ENCODE measurements at regions not wholly inside any gene's neighbourhood (a gene's known extent, or its start where the extent isn't known, plus 50 kb on each side); places are given as distances from the start of the nearest gene placed in this dataset.

- no peaks in the 10 kb centered on the region for H3K36me3 Mint-ChIP-seq (ENCODE audit: insufficient read depth)
- H3K27me3 Mint-ChIP-seq: no peaks in the 10 kb centered on the region
- H3K9me3 Mint-ChIP-seq: peaks cover 14 to 33% of the 10 kb centered on the region in 2 donors
- H3K27ac Mint-ChIP-seq: no peak overlapping the region
- H3K4me1 Mint-ChIP-seq (ENCODE audit: low read depth in 2 of 2): no peaks in the 10 kb centered on the region
- ATAC-seq (replicated peaks) (no peak), DNase-seq (no peak)
- no peak overlapping the region for H3K4me3 Mint-ChIP-seq
Measured at GRCh38 chr4:180532691-180533090, 1710.5 kb upstream of the TENM3 start.

- peaks cover 13 to 29% of the 10 kb centered on the region in 2 donors for H3K9me3 Mint-ChIP-seq
- no peaks in the 10 kb centered on the region for H3K27me3 Mint-ChIP-seq
- no peak for DNase-seq
- H3K4me1 Mint-ChIP-seq (ENCODE audit: low read depth in 2 of 2): no peaks in the 10 kb centered on the region
- H3K36me3 Mint-ChIP-seq (ENCODE audit: insufficient read depth): no peaks in the 10 kb centered on the region
- no peak overlapping the region for H3K27ac Mint-ChIP-seq
- H3K4me3 Mint-ChIP-seq: no peak overlapping the region
- ATAC-seq (replicated peaks): no peak
Measured at GRCh38 chr4:180538384-180539057, 1704.7 kb upstream of the TENM3 start.

GRCh38 chr4:180539284-180539683, 1703.9 kb upstream of the TENM3 start:
- H3K9me3 Mint-ChIP-seq: peaks cover 13 to 29% of the 10 kb centered on the region in 2 donors
- ATAC-seq (replicated peaks): no peak
- no peak for DNase-seq
- no peaks in the 10 kb centered on the region for H3K4me1 Mint-ChIP-seq (ENCODE audit: low read depth in 2 of 2)
- H3K27ac Mint-ChIP-seq: no peak overlapping the region
- H3K27me3 Mint-ChIP-seq: no peaks in the 10 kb centered on the region
- no peak overlapping the region for H3K4me3 Mint-ChIP-seq
- H3K36me3 Mint-ChIP-seq (ENCODE audit: insufficient read depth): no peaks in the 10 kb centered on the region

GRCh38 chr4:180541678-180542077, 1701.5 kb upstream of the TENM3 start:
- H3K27me3 Mint-ChIP-seq: no peaks in the 10 kb centered on the region
- H3K27ac Mint-ChIP-seq: no peak overlapping the region
- ATAC-seq (replicated peaks): no peak
- H3K9me3 Mint-ChIP-seq: peaks cover 11 to 21% of the 10 kb centered on the region in 2 donors
- DNase-seq: no peak
- no peaks in the 10 kb centered on the region for H3K36me3 Mint-ChIP-seq (ENCODE audit: insufficient read depth)
- no peak overlapping the region for H3K4me3 Mint-ChIP-seq
- H3K4me1 Mint-ChIP-seq (ENCODE audit: low read depth in 2 of 2): no peaks in the 10 kb centered on the region

- Mint-ChIP-seq H3K27me3 (no peaks in the 10 kb centered on the region), H3K36me3 (ENCODE audit: insufficient read depth) (no peaks in the 10 kb centered on the region), H3K9me3 (peaks cover 13 to 15% of the 10 kb centered on the region in 2 donors), H3K27ac (no peak overlapping the region), H3K4me3 (no peak overlapping the region), H3K4me1 (ENCODE audit: low read depth in 2 of 2) (no peaks in the 10 kb centered on the region)
- ATAC-seq (replicated peaks): no peak
- DNase-seq: no peak
Measured at GRCh38 chr4:180542445-180543100, 1700.6 kb upstream of the TENM3 start.

GRCh38 chr4:180550106-180550505, 1693.1 kb upstream of the TENM3 start:
- Mint-ChIP-seq H3K4me3 (no peak overlapping the region), H3K27ac (no peak overlapping the region)
- ATAC-seq (replicated peaks): no peak

GRCh38 chr4:180557348-180557747, 1685.9 kb upstream of the TENM3 start:
- no peaks in the 10 kb centered on the region for H3K27me3 Mint-ChIP-seq
- H3K27ac Mint-ChIP-seq: no peak overlapping the region
- no peak for ATAC-seq (replicated peaks)
- DNase-seq: no peak
- no peak overlapping the region for H3K4me3 Mint-ChIP-seq
- peaks cover 6 to 9% of the 10 kb centered on the region in 2 donors for H3K9me3 Mint-ChIP-seq
- no peaks in the 10 kb centered on the region for H3K4me1 Mint-ChIP-seq (ENCODE audit: low read depth in 2 of 2)
- H3K36me3 Mint-ChIP-seq (ENCODE audit: insufficient read depth): no peaks in the 10 kb centered on the region

More at GRCh38 chr4:180550106-180550505, 1693.1 kb upstream of the TENM3 start:
- Mint-ChIP-seq H3K4me1 (ENCODE audit: low read depth in 2 of 2) (no peaks in the 10 kb centered on the region), H3K9me3 (peaks cover 6 to 9% of the 10 kb centered on the region in 2 donors), H3K36me3 (ENCODE audit: insufficient read depth) (peaks cover 3% of the 10 kb centered on the region), H3K27me3 (no peaks in the 10 kb centered on the region)
- DNase-seq: no peak

GRCh38 chr4:180557950-180558349, 1685.3 kb upstream of the TENM3 start:
- peaks cover 6 to 9% of the 10 kb centered on the region in 2 donors for H3K9me3 Mint-ChIP-seq
- no peak for DNase-seq

GRCh38 chr4:180558427-180558826, 1684.8 kb upstream of the TENM3 start:
- H3K27ac Mint-ChIP-seq: no peak overlapping the region
- H3K4me3 Mint-ChIP-seq: no peak overlapping the region
- H3K36me3 Mint-ChIP-seq (ENCODE audit: insufficient read depth): no peaks in the 10 kb centered on the region
- H3K9me3 Mint-ChIP-seq: peaks cover 6 to 9% of the 10 kb centered on the region in 2 donors
- ATAC-seq (replicated peaks): no peak
- H3K27me3 Mint-ChIP-seq: no peaks in the 10 kb centered on the region
- no peak for DNase-seq
- H3K4me1 Mint-ChIP-seq (ENCODE audit: low read depth in 2 of 2): no peaks in the 10 kb centered on the region

More at GRCh38 chr4:180557950-180558349, 1685.3 kb upstream of the TENM3 start:
- no peak overlapping the region for H3K27ac Mint-ChIP-seq
- no peaks in the 10 kb centered on the region for H3K27me3 Mint-ChIP-seq
- no peaks in the 10 kb centered on the region for H3K4me1 Mint-ChIP-seq (ENCODE audit: low read depth in 2 of 2)
- no peaks in the 10 kb centered on the region for H3K36me3 Mint-ChIP-seq (ENCODE audit: insufficient read depth)
- no peak overlapping the region for H3K4me3 Mint-ChIP-seq
- ATAC-seq (replicated peaks): no peak

- Mint-ChIP-seq H3K4me1 (ENCODE audit: low read depth in 2 of 2) (no peaks in the 10 kb centered on the region), H3K27ac (no peak overlapping the region), H3K27me3 (no peaks in the 10 kb centered on the region), H3K9me3 (peaks cover 6 to 11% of the 10 kb centered on the region in 2 donors), H3K4me3 (no peak overlapping the region), H3K36me3 (ENCODE audit: insufficient read depth) (no peaks in the 10 kb centered on the region)
- ATAC-seq (replicated peaks) (no peak), DNase-seq (no peak)
Measured at GRCh38 chr4:180560896-180561295, 1682.3 kb upstream of the TENM3 start.

GRCh38 chr4:180564026-180564425, 1679.2 kb upstream of the TENM3 start:
- ATAC-seq (replicated peaks) (no peak), DNase-seq (no peak)
- H3K4me1 Mint-ChIP-seq (ENCODE audit: low read depth in 2 of 2): no peaks in the 10 kb centered on the region
- H3K27ac Mint-ChIP-seq: no peak overlapping the region
- no peak overlapping the region for H3K4me3 Mint-ChIP-seq
- H3K27me3 Mint-ChIP-seq: no peaks in the 10 kb centered on the region
- H3K36me3 Mint-ChIP-seq (ENCODE audit: insufficient read depth): no peaks in the 10 kb centered on the region
- peaks cover 12 to 22% of the 10 kb centered on the region in 2 donors for H3K9me3 Mint-ChIP-seq

GRCh38 chr4:180564448-180564847, 1678.8 kb upstream of the TENM3 start:
- H3K4me1 Mint-ChIP-seq (ENCODE audit: low read depth in 2 of 2): no peaks in the 10 kb centered on the region
- no peak overlapping the region for H3K27ac Mint-ChIP-seq

GRCh38 chr4:180565856-180566431, 1677.3 kb upstream of the TENM3 start:
- no peaks in the 10 kb centered on the region for H3K36me3 Mint-ChIP-seq (ENCODE audit: insufficient read depth)
- no peaks in the 10 kb centered on the region for H3K27me3 Mint-ChIP-seq
- ATAC-seq (replicated peaks) (no peak), DNase-seq (no peak)
- H3K4me3 Mint-ChIP-seq: no peak overlapping the region
- H3K9me3 Mint-ChIP-seq: peaks cover 15 to 27% of the 10 kb centered on the region in 2 donors
- no peaks in the 10 kb centered on the region for H3K4me1 Mint-ChIP-seq (ENCODE audit: low read depth in 2 of 2)
- H3K27ac Mint-ChIP-seq: no peak overlapping the region

More at GRCh38 chr4:180564448-180564847, 1678.8 kb upstream of the TENM3 start:
- Mint-ChIP-seq H3K4me3 (no peak overlapping the region), H3K36me3 (ENCODE audit: insufficient read depth) (no peaks in the 10 kb centered on the region), H3K9me3 (peaks cover 12 to 22% of the 10 kb centered on the region in 2 donors), H3K27me3 (no peaks in the 10 kb centered on the region)
- no peak for ATAC-seq (replicated peaks)
- DNase-seq: no peak

GRCh38 chr4:180566492-180566891, 1676.7 kb upstream of the TENM3 start:
- Mint-ChIP-seq H3K4me1 (ENCODE audit: low read depth in 2 of 2) (no peaks in the 10 kb centered on the region), H3K27ac (no peak overlapping the region), H3K36me3 (ENCODE audit: insufficient read depth) (no peaks in the 10 kb centered on the region), H3K9me3 (peaks cover 17 to 30% of the 10 kb centered on the region in 2 donors), H3K27me3 (no peaks in the 10 kb centered on the region), H3K4me3 (no peak overlapping the region)
- DNase-seq (no peak), ATAC-seq (replicated peaks) (no peak)

Measured in effector memory CD8-positive, alpha-beta T cell (primary cell).